Stomach (tissue), 4 donors: ENCODE measurements at regions not wholly inside any gene's neighbourhood (a gene's known extent, or its start where the extent isn't known, plus 50 kb on each side); places are given as distances from the start of the nearest gene placed in this dataset.

Experiments used
- CTCF ChIP-seq, 7 experiments: fragments of 450-650 bp in 4 of 7; fragments of 200-600 bp in 3 of 7; sonication (generic) in 3 of 7; IDR thresholded peaks; one replicate each; pipeline ENCODE4 v1.5.1; 2016 to 2019; ENCODE audit warnings: antibody characterized with exemption in 7 of 7, control low read depth in 2 of 7, mild to moderate bottlenecking in 1 of 7
- POLR2A ChIP-seq, 4 donors: fragments of 450-650 bp; IDR thresholded peaks; one replicate each; pipeline ENCODE4 v1.6.1; 2016; ENCODE audit warnings: antibody characterized with exemption in 4 of 4, control low read depth in 2 of 4, mild to moderate bottlenecking in 1 of 4, moderate library complexity in 1 of 4

- TF ChIP-seq CTCF (IDR thresholded peaks at IDR 0.05) (no peak), POLR2A (IDR thresholded peaks at IDR 0.05) (no peak)
Observed at GRCh38 chr9:71431931-71432330, 310.5 kb upstream of the TRPM3 start.
